GM19467 (cell line): ENCODE measurements at regions not wholly inside any gene's neighbourhood (a gene's known extent, or its start where the extent isn't known, plus 50 kb on each side); places are given as distances from the start of the nearest gene placed in this dataset.
"Not testable (repeated sequence)": the region's sequence is repeated elsewhere in the genome, so short reads cannot be mapped to it uniquely, and the experiment has no call there.

Experiments
- ATAC-seq: cut with Tn5 transposase; IDR thresholded peaks from one replicate; pipeline ENCODE4 v1.9.1; 2021; ENCODE audit warnings: mild to moderate bottlenecking, moderate library complexity; ENCODE audit not compliant: unreplicated experiment

- no peak for ATAC-seq
These were observed 1059.7 kb upstream of the ACVR2A start for GRCh38 chr2:146785101-146785500.

GRCh38 chr2:146784602-146785001, 1060.2 kb upstream of the ACVR2A start:
- no peak for ATAC-seq

GRCh38 chr2:146777181-146777580, 1067.6 kb upstream of the ACVR2A start:
- ATAC-seq: no peak

- no peak for ATAC-seq
These were observed 1068.2 kb upstream of the ACVR2A start for GRCh38 chr2:146776596-146776995.

- ATAC-seq: no peak
These were observed 1073.3 kb upstream of the ACVR2A start for GRCh38 chr2:146771531-146771930.

DNA sequence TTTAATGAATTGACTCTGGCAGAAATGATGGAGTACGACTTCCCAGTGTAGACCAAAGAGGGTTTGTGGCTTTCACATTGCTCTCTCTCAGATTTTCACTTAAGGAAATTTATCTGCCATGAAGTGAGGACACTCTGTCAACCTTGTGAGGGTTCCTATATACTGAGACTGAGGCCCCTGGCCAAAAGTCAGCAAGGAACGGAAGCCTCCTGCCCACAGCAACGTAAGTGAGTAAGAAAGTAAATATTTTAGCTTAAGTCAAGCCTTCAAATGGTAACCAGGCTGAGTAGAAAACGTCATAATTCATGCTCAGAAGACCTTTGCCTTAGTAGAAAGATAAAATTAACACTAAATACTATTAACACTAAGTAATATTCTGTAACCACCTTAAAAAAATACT, 1080.5 kb upstream of the ACVR2A start:
- no peak for ATAC-seq

- ATAC-seq: no peak
These were observed 1082.0 kb upstream of the ACVR2A start for GRCh38 chr2:146762786-146763185.

DNA sequence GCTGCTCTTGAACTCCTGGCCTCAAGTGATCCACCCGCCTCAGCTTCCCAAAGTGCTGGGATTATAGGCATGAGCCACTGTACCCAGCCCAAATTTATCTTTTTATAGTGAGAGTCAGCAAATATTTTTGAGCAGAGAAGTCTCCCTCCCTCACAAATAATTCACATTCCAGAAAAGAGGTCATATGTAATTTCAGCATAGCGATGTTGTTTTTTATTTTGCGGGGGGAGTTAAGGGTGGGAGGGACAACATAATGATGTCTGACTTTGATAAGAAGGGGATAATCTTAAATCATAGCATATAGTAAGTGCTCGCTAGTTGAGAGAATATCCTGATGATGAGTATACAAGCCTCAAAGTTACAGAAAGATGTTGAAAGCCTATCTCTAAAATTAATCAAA, 1090.2 kb upstream of the ACVR2A start:
- no peak for ATAC-seq

DNA sequence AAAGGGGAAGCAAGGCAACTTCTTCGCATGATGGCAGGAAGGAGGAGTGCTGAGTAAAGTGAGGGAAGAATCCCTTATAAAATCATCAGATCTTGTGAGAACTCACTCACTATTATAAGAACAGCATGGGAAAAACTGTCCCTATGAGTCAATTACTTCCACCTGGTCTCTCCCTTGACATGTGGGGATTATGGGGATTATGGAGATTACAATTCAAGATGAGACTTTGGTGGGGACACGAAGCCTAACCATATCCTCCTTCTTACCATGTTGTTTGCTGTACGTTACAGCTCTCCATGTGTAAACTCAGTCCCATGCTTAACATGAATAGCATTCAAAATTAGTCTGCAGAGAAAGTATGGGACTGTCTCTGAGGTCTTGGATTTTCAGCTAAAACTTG, 1096.8 kb upstream of the ACVR2A start:
- no peak for ATAC-seq

GRCh38 chr2:146741260-146741659, 1103.6 kb upstream of the ACVR2A start:
- ATAC-seq: no peak

GRCh38 chr2:146734821-146735190, 1110.0 kb upstream of the ACVR2A start:
- ATAC-seq: no peak

DNA sequence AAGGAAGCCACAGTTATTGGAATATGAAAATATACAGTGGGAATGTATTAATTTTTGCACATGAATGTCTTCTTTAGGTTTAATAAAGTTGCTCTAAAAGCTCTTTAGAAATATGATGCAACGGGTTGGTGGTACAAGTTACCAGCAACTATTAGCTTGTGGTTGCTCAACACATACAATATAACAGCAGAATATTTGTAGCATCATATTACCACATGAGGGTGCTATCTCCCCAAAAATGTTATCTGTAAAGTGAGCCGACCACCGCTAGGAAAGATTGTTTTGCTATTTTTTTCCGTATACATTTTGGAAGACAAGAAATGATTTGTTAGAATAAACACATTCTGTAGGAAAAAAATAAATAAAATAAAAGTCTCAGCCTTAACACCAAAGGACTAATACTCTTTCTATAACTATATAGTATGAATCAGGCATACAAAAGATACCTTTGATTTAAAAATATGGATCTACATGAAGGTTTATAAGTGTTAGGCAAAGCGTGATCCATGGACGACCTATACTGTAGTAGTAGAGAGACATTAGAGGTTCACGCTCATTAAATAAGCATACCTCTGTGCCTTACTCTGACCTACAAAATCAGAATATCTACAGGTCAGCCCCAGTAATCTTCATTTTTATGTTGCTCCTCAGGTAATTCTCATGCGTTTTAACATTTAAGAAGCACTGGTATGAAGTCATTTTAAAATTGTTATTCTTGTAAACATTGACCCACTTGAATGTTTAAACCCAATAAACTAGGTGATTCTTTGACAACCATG, 1110.6 kb upstream of the ACVR2A start:
- no peak for ATAC-seq

GRCh38 chr2:146730882-146731281, 1113.9 kb upstream of the ACVR2A start:
- ATAC-seq: no peak

DNA sequence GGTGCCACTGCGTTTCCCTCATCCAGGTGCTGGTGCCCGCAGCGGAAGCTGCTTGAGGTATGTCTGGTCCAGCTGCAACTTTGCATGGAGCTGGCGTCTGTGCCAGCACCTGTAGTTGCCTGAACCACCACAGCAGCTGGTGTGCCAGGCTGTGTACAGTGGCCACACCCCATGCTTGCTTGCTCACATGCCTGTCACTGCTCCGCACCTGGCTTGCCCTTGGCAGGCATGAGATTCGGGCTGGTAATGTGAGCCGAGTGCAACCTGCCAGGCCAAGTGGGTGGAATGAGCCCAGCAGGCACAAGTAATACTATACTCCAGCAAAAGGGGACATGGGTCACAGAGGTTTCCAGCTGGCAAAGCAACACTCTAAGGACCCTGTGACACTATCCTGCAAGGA, 1123.3 kb upstream of the ACVR2A start:
- ATAC-seq: no peak

- no peak for ATAC-seq
These were observed 1124.7 kb upstream of the ACVR2A start for GRCh38 chr2:146720170-146720569.

DNA sequence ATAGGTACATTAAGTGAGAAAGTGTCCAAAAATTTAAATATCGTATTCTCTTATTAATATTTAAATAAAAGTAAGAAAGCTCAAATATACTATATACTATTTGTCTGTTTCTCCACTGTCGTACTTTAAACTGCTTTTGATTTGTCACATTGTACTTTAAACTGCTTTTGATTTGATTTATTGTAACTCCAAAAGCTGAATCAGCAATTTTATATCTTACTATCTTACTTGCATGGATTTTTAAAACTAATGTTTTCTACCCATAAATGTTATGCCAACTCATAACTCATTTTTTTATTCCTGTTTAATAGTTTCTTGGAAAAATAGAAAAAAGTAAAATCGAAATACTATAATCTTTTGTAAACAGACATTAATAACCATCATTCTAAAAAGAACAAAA, 1128.2 kb upstream of the ACVR2A start:
- ATAC-seq: no peak

DNA sequence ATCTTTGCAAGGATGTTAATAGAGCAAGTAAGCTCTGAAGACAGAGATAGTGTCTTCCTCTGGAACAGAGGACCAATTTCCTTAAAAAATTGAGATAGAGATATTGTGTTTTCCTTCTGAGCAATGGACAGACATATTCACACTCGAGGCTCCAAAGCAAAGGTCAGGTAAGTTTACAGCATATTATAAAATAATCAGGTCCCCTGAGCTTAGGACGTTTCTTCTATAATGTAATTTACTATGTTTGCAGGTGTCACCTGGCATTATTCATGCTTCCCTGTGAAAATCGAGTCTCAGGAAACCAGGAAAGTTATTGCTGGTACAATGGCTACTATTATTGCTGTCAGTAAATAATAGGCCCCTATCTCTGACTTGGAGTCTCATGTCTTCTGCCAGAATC, 1135.8 kb upstream of the ACVR2A start:
- no peak for ATAC-seq

DNA sequence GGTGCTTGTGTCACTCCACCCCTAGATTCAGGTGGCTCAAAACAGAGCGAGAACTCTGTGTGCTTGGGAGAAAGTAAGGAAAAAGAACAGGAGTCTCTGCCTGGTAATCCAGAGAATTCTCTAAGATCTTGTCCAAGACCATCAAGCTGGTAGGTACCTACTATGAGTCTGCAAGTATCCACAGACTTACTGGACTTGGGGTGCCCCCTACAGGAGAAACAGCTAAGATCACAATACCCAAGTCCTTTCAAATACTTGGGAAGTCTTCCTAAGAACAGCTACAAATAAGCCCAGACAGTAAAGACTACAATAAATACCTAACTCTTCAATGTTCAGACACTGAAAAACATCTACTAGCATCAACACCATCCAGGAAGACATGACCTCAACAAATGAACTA, 1143.6 kb upstream of the ACVR2A start:
- ATAC-seq: no peak

- ATAC-seq: no peak
These were observed 1147.5 kb upstream of the ACVR2A start for GRCh38 chr2:146697307-146697706.

- not testable (repeated sequence) for ATAC-seq
These were observed 1148.0 kb upstream of the ACVR2A start for GRCh38 chr2:146696787-146697186.

- no peak for ATAC-seq
These were observed 1162.8 kb upstream of the ACVR2A start for GRCh38 chr2:146681991-146682390.

DNA sequence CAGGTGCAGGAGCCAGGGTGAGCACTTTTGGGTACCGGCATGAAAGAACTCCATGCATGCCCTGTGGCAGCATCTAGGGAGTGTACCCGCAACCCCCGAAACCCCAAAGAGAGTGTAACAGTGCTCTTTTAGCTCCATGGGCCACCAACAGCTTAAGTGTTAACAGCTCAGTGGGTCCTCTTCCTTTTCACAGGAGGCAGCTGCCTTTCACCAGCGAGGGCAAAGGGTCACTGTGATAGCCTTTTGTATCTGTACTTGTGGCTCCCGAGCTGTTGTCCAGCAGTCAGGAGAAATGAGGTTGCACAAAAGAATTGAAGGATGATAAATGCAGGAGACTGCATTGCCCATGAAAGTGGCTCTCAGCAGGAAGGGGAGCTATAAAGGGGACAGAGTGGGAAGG, 1166.3 kb upstream of the ACVR2A start:
- ATAC-seq: no peak

DNA sequence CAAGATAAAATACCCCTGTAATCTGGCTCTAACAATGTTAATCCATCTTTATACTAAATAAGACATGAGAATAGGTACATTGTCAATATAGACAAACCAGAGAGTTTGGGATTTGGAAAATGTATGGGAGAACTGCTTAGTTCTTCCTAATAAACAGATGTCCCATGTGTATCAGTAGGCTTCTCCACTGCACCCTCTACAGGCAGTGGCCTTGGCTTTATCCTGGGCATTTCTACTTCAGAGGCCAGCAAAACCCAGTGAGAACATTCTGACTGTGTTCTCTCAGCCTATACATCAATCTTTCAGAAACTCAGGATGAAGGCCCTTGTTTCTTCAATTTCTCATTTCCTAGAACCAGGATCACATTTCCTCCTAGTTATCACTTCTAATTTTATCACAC, 1167.5 kb upstream of the ACVR2A start:
- ATAC-seq: no peak
